ENCODE measurements at regions not wholly inside any gene's neighbourhood (a gene's known extent, or its start where the extent isn't known, plus 50 kb on each side); places are given as distances from the start of the nearest gene placed in this dataset.

- FAIRE-seq (no peak), DNase-seq (ENCODE audit: low read depth) (no peak)
- no peaks in the 10 kb centered on the region for H3K36me3 ChIP-seq (ENCODE audit: control insufficient read depth, insufficient read depth, low read length)
- H3K4me3 ChIP-seq (ENCODE audit: low read depth, low read length), result no peak overlapping the region
- H3K27me3 ChIP-seq (ENCODE audit: control insufficient read depth, insufficient read depth, low read length), result no peaks in the 10 kb centered on the region
- TF ChIP-seq CTCF (IDR thresholded peaks at IDR 0.05; ENCODE audit: insufficient read depth, low read length, severe bottlenecking), result no peak
These were observed 189.0 kb upstream of the NDST3 start for GRCh38 chr4:117845270-117845669.

- DNase-seq (ENCODE audit: low read depth), result no peak
- no peaks in the 10 kb centered on the region for H3K36me3 ChIP-seq (ENCODE audit: control insufficient read depth, insufficient read depth, low read length)
- no peak for FAIRE-seq
- H3K27me3 ChIP-seq (ENCODE audit: control insufficient read depth, insufficient read depth, low read length), result no peaks in the 10 kb centered on the region
- TF ChIP-seq CTCF (IDR thresholded peaks at IDR 0.05; ENCODE audit: insufficient read depth, low read length, severe bottlenecking), result no peak
- H3K4me3 ChIP-seq (ENCODE audit: low read depth, low read length), result no peak overlapping the region
These were observed 186.4 kb upstream of the NDST3 start for GRCh38 chr4:117847849-117848248.

GRCh38 chr4:117868201-117868600, 166.1 kb upstream of the NDST3 start:
- no peak for DNase-seq (ENCODE audit: low read depth)

DNA sequence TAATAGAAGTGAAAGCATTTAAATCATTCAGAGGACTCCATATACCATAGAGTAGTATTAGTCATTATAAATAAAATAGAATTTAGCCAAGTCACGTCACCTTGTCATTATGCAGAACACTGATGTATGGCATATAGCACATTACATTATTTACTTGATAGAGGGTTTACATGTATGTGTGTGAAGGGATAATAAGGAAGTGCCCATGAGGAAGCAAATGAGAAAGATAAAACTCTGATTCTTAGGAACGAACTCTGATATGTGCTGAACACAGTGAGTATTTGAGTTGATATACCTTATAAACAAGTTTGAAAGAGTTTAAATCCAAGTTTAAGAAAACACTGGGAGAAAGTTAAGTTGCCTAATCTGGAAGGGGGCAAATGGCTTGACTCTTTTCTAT, 160.5 kb upstream of the NDST3 start:
- FAIRE-seq, result no peak
- Histone ChIP-seq H3K27me3 (ENCODE audit: control insufficient read depth, insufficient read depth, low read length) (no peaks in the 10 kb centered on the region), H3K4me3 (ENCODE audit: low read depth, low read length) (no peak overlapping the region), H3K36me3 (ENCODE audit: control insufficient read depth, insufficient read depth, low read length) (no peaks in the 10 kb centered on the region)
- DNase-seq (ENCODE audit: low read depth), result no peak
- no peak for TF ChIP-seq CTCF (IDR thresholded peaks at IDR 0.05; ENCODE audit: insufficient read depth, low read length, severe bottlenecking)

More at GRCh38 chr4:117868201-117868600, 166.1 kb upstream of the NDST3 start:
- no peak overlapping the region for H3K4me3 ChIP-seq (ENCODE audit: low read depth, low read length)
- no peaks in the 10 kb centered on the region for H3K27me3 ChIP-seq (ENCODE audit: control insufficient read depth, insufficient read depth, low read length)
- H3K36me3 ChIP-seq (ENCODE audit: control insufficient read depth, insufficient read depth, low read length), result no peaks in the 10 kb centered on the region
- FAIRE-seq, result no peak
- TF ChIP-seq CTCF (IDR thresholded peaks at IDR 0.05; ENCODE audit: insufficient read depth, low read length, severe bottlenecking), result no peak

GRCh38 chr4:117874216-117874615, 160.1 kb upstream of the NDST3 start:
- DNase-seq (ENCODE audit: low read depth) (no peak), FAIRE-seq (no peak)
- Histone ChIP-seq H3K27me3 (ENCODE audit: control insufficient read depth, insufficient read depth, low read length) (no peaks in the 10 kb centered on the region), H3K4me3 (ENCODE audit: low read depth, low read length) (no peak overlapping the region), H3K36me3 (ENCODE audit: control insufficient read depth, insufficient read depth, low read length) (no peaks in the 10 kb centered on the region)
- TF ChIP-seq CTCF (IDR thresholded peaks at IDR 0.05; ENCODE audit: insufficient read depth, low read length, severe bottlenecking), result no peak

GRCh38 chr4:117889978-117890377, 144.3 kb upstream of the NDST3 start:
- H3K36me3 ChIP-seq (ENCODE audit: control insufficient read depth, insufficient read depth, low read length), result no peaks in the 10 kb centered on the region
- DNase-seq (ENCODE audit: low read depth) (no peak), FAIRE-seq (no peak)
- no peak overlapping the region for H3K4me3 ChIP-seq (ENCODE audit: low read depth, low read length)
- TF ChIP-seq CTCF (IDR thresholded peaks at IDR 0.05; ENCODE audit: insufficient read depth, low read length, severe bottlenecking), result no peak
- H3K27me3 ChIP-seq (ENCODE audit: control insufficient read depth, insufficient read depth, low read length), result no peaks in the 10 kb centered on the region

Data from bronchial epithelial cell (primary cell).